ENCODE measurements at regions not wholly inside any gene's neighbourhood (a gene's known extent, or its start where the extent isn't known, plus 50 kb on each side); places are given as distances from the start of the nearest gene placed in this dataset.

GRCh38 chr10:11401264-11402235, 209.9 kb downstream of the USP6NL start:
- Histone ChIP-seq H3K27me3 (no peaks in the 10 kb centered on the region), H3K27ac (no peak overlapping the region), H3K4me2 (no peak overlapping the region), H3K4me1 (ENCODE audit: insufficient read depth) (no peaks in the 10 kb centered on the region), H3K4me3 (no peak overlapping the region), H2AFZ (no peak overlapping the region), H3K79me2 (no peaks in the 10 kb centered on the region), H3K9me3 (ENCODE audit: low read depth) (no peaks in the 10 kb centered on the region), H3K36me3 (replicated peaks; ENCODE audit: insufficient read depth, low read depth) (no peaks in the 10 kb centered on the region), H3K9me2 (replicated peaks; ENCODE audit: insufficient read depth) (no peaks in the 10 kb centered on the region), H4K20me1 (ENCODE audit: insufficient read depth, poor library complexity, severe bottlenecking) (no peaks in the 10 kb centered on the region)
- DNase-seq (ENCODE audit: low spot score), result no peak
- TF ChIP-seq EZH2phosphoT487 (IDR thresholded peaks at IDR 0.05; ENCODE audit: low read depth, severe bottlenecking, unreplicated experiment) (no peak), EZH2 (IDR thresholded peaks at IDR 0.05; ENCODE audit: borderline replicate concordance) (no peak), CTCF (IDR thresholded peaks at IDR 0.05; ENCODE audit: poor library complexity) (no peak)
- WGBS (ENCODE audit: low lambda C conversion rate, missing lambda C conversion rate), result 83% methylated on average over 16 of the region's 16 CpGs

- Histone ChIP-seq H3K9me3 (ENCODE audit: low read depth) (no peaks in the 10 kb centered on the region), H4K20me1 (ENCODE audit: insufficient read depth, poor library complexity, severe bottlenecking) (no peaks in the 10 kb centered on the region), H3K27me3 (no peaks in the 10 kb centered on the region), H3K4me2 (no peak overlapping the region), H2AFZ (no peak overlapping the region), H3K4me1 (ENCODE audit: insufficient read depth) (no peaks in the 10 kb centered on the region), H3K27ac (no peak overlapping the region), H3K36me3 (replicated peaks; ENCODE audit: insufficient read depth, low read depth) (no peaks in the 10 kb centered on the region), H3K4me3 (no peak overlapping the region), H3K9me2 (replicated peaks; ENCODE audit: insufficient read depth) (no peaks in the 10 kb centered on the region), H3K79me2 (no peaks in the 10 kb centered on the region)
- TF ChIP-seq CTCF (IDR thresholded peaks at IDR 0.05; ENCODE audit: poor library complexity) (no peak), EZH2 (IDR thresholded peaks at IDR 0.05; ENCODE audit: borderline replicate concordance) (no peak), EZH2phosphoT487 (IDR thresholded peaks at IDR 0.05; ENCODE audit: low read depth, severe bottlenecking, unreplicated experiment) (no peak)
- 88% methylated on average over 8 of the region's 8 CpGs for WGBS (ENCODE audit: low lambda C conversion rate, missing lambda C conversion rate)
- no peak for DNase-seq (ENCODE audit: low spot score)
Observed at GRCh38 chr10:11397980-11398580, 213.4 kb downstream of the USP6NL start.

- no peaks in the 10 kb centered on the region for H3K4me1 ChIP-seq (ENCODE audit: insufficient read depth)
- no peaks in the 10 kb centered on the region for H3K9me2 ChIP-seq (replicated peaks; ENCODE audit: insufficient read depth)
- no peak overlapping the region for H3K4me3 ChIP-seq
- no peaks in the 10 kb centered on the region for H3K36me3 ChIP-seq (replicated peaks; ENCODE audit: insufficient read depth, low read depth)
- no peak overlapping the region for H3K27ac ChIP-seq
- TF ChIP-seq EZH2phosphoT487 (IDR thresholded peaks at IDR 0.05; ENCODE audit: low read depth, severe bottlenecking, unreplicated experiment) (no peak), EZH2 (IDR thresholded peaks at IDR 0.05; ENCODE audit: borderline replicate concordance) (no peak)
- no peak overlapping the region for H3K4me2 ChIP-seq
- H4K20me1 ChIP-seq (ENCODE audit: insufficient read depth, poor library complexity, severe bottlenecking), result no peaks in the 10 kb centered on the region
- no peaks in the 10 kb centered on the region for H3K27me3 ChIP-seq
- DNase-seq (ENCODE audit: low spot score), result no peak
- no peak overlapping the region for H2AFZ ChIP-seq
- H3K79me2 ChIP-seq, result no peaks in the 10 kb centered on the region
- no peaks in the 10 kb centered on the region for H3K9me3 ChIP-seq (ENCODE audit: low read depth)
- 82% methylated on average over 21 of the region's 21 CpGs for WGBS (ENCODE audit: low lambda C conversion rate, missing lambda C conversion rate)
Observed at GRCh38 chr10:11397077-11397965, 214.1 kb downstream of the USP6NL start.

Measured in hepatocyte (in vitro differentiated cells).